HEK293T (cell line): ENCODE measurements at regions not wholly inside any gene's neighbourhood (a gene's known extent, or its start where the extent isn't known, plus 50 kb on each side); places are given as distances from the start of the nearest gene placed in this dataset.

Source experiments
- CTCF ChIA-PET: fragments of 350-600 bp; formaldehyde crosslinking; extraction: SDS; loops from one replicate; lab custom pipeline; 2021; ENCODE audit warnings: antibody characterized with exemption, inconsistent platforms; lab: Yijun Ruan, JAX
- POLR2A ChIA-PET: fragments of 350-600 bp; formaldehyde crosslinking; extraction: SDS; loops from one replicate; lab custom pipeline; 2020; ENCODE audit warnings: antibody characterized with exemption, inconsistent platforms; lab: Yijun Ruan, JAX
- DNase-seq: peaks from one replicate; pipeline ENCODE4 v3.0.0; 2012; ENCODE audit warnings: mixed read lengths; ENCODE audit errors: extremely low spot score
- ARNT ChIP-seq: fragments of 450-650 bp; IDR thresholded peaks from 2 replicates; pipeline ENCODE4 v1.6.1; 2017; ENCODE audit warnings: mild to moderate bottlenecking
- BHLHE40 ChIP-seq: fragments of 450-650 bp; IDR thresholded peaks from 2 replicates; pipeline ENCODE4 v1.6.1; 2016; ENCODE audit warnings: mild to moderate bottlenecking, moderate library complexity, borderline replicate concordance
- CTBP1 ChIP-seq: fragments of 450-650 bp; IDR thresholded peaks from 2 replicates; pipeline ENCODE4 v1.6.1; 2016; ENCODE audit warnings: borderline replicate concordance
- ELF4 ChIP-seq: fragments of 450-650 bp; IDR thresholded peaks from 2 replicates; pipeline ENCODE4 v1.6.1; 2017; ENCODE audit warnings: antibody characterized with exemption
- FOXA1 ChIP-seq: fragments of 450-650 bp; IDR thresholded peaks from 2 replicates; pipeline ENCODE4 v1.6.1; 2016; ENCODE audit warnings: mild to moderate bottlenecking
- FOXK2 ChIP-seq: fragments of 450-650 bp; IDR thresholded peaks from 2 replicates; pipeline ENCODE4 v1.6.1; 2016; ENCODE audit warnings: mild to moderate bottlenecking
- FOXM1 ChIP-seq: fragments of 450-650 bp; IDR thresholded peaks from 2 replicates; pipeline ENCODE4 v1.6.1; 2017; ENCODE audit warnings: mild to moderate bottlenecking, borderline replicate concordance
- HDGF ChIP-seq: fragments of 450-650 bp; IDR thresholded peaks from 2 replicates; pipeline ENCODE4 v1.6.1; 2017; ENCODE audit warnings: antibody characterized with exemption, borderline replicate concordance
- L3MBTL2 ChIP-seq: fragments of 450-650 bp; conservative IDR thresholded peaks from 2 replicates; pipeline ENCODE4 v1.6.1; 2016; ENCODE audit warnings: mild to moderate bottlenecking
- LEF1 ChIP-seq: fragments of 450-650 bp; IDR thresholded peaks from 2 replicates; pipeline ENCODE4 v1.6.1; 2017; ENCODE audit warnings: mild to moderate bottlenecking, borderline replicate concordance
- NFRKB ChIP-seq: fragments of 450-650 bp; IDR thresholded peaks from 2 replicates; pipeline ENCODE4 v1.6.1; 2016; ENCODE audit warnings: mild to moderate bottlenecking, moderate library complexity
- SP1 ChIP-seq: fragments of 450-650 bp; IDR thresholded peaks from 2 replicates; pipeline ENCODE4 v1.6.1; 2017
- SUZ12 ChIP-seq: fragments of 450-650 bp; IDR thresholded peaks from 2 replicates; pipeline ENCODE4 v1.6.1; 2016; ENCODE audit warnings: mild to moderate bottlenecking
- TARDBP ChIP-seq: fragments of 450-650 bp; IDR thresholded peaks from 2 replicates; pipeline ENCODE4 v1.6.1; 2016
- ZNF384 ChIP-seq: fragments of 450-650 bp; IDR thresholded peaks from 2 replicates; pipeline ENCODE4 v1.6.1; 2016
- TF ChIP-seq, protein P1 (sequence below): fragments of 450-650 bp; IDR thresholded peaks from 2 replicates; pipeline ENCODE4 v1.6.1; 2016

DNA sequence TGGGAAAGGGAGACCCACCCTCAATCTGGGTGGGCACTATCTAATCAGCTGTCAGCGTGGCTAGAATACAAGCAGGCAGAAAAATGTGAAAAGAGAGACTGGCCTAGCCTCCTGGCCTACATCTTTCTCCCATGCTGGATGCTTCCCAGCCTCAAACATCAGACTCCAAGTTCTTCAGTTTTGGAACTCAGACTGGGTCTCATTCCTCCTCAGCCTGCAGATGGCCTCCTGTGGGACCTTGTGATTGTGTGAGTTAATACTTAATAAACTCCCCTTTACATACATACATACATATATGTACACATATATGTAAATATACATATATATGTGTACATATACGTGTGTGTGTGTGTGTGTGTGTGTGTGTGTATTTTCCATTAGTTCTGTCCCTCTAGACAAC lies 207.1 kb downstream of the BRINP2 start:
- TF ChIP-seq L3MBTL2 = no peak
- no peak for TF ChIP-seq HDGF
- no peak for TF ChIP-seq TARDBP
- no peak for TF ChIP-seq ARNT
- no peak for TF ChIP-seq LEF1
- TF ChIP-seq FOXA1 = no peak
- TF ChIP-seq ZNF384 = no peak
- TF ChIP-seq SP1 = no peak
- TF ChIP-seq, protein P1, sequence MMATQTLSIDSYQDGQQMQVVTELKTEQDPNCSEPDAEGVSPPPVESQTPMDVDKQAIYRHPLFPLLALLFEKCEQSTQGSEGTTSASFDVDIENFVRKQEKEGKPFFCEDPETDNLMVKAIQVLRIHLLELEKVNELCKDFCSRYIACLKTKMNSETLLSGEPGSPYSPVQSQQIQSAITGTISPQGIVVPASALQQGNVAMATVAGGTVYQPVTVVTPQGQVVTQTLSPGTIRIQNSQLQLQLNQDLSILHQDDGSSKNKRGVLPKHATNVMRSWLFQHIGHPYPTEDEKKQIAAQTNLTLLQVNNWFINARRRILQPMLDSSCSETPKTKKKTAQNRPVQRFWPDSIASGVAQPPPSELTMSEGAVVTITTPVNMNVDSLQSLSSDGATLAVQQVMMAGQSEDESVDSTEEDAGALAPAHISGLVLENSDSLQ = no peak
- no peak for TF ChIP-seq FOXK2
- TF ChIP-seq BHLHE40 = no peak
- TF ChIP-seq NFRKB = no peak
- TF ChIP-seq FOXM1 = no peak
- TF ChIP-seq SUZ12 = no peak
- ChIA-PET CTCF (no interaction called here), POLR2A (no interaction called here)
- no peak for DNase-seq

DNA sequence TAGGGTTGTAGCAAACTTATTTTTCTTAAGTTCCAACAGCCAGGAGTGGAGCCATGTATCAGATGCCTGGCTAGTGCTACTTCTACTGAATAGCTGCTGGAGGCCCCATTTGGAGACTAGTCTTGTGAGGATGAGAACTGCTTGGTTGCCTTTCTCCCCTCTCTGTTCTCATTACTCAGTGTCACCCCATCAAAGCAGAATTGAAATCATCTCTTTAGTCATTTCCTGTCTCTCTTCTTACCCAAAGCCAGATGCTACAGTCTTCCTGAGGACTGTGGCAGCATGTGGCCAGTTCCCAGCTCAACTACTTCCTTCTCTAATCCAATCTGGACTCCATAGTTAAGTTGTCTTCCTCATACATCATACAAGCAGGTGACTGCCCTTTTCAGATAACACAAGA lies 197.5 kb downstream of the BRINP2 start:
- no peak for DNase-seq
- ChIA-PET POLR2A (no interaction called here), CTCF (no interaction called here)
- TF ChIP-seq ARNT (no peak), CTBP1 (no peak), ELF4 (no peak)

DNA sequence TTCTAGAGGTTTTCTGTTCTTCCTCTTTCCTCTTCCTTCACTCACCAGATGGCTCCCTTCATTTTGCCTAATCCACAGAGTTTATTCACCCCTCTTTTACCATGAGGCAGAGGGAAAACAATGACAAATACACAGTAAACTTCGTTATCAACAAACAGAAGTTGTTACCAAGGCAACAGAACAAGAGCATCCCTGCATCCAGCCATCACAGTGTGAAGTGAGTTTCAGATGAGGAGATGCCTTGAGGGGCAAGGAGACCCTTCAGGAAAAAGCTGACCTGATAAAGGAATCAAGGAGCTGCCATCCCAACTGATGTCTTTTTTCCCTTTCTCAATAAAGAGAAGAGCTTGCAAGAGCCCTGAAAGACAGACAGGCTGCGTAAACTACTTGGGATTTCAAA lies 195.3 kb downstream of the BRINP2 start:
- CTCF ChIA-PET = no interaction called here
- TF ChIP-seq ELF4 = no peak
- TF ChIP-seq L3MBTL2 = no peak
- no peak for TF ChIP-seq LEF1
- no peak for TF ChIP-seq NFRKB
- no peak for TF ChIP-seq ZNF384
- no peak for TF ChIP-seq HDGF
- no peak for TF ChIP-seq FOXK2
- no peak for TF ChIP-seq SUZ12
- no peak for TF ChIP-seq FOXM1
- no peak for TF ChIP-seq SP1
- no peak for TF ChIP-seq BHLHE40
- POLR2A ChIA-PET = no interaction called here
- no peak for DNase-seq

DNA sequence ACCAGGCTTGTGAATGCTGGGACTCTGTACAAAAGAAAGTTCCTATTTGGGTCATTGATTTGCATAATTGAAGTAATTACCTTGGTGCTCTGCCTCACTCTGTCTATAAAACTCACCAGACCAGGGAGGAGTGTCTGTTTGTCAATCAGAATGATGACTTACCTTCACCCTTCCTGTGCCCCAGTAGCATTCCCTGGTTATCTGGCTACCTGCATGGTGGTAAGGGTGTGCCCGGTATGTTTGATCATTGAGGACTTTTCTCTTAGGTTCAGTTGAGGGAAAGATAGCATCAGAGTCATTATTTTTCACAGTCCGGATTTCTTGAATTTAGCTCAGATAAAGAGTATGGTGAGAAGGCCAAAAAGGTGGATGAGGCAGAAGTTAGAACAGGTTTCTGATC lies 190.0 kb downstream of the BRINP2 start:
- POLR2A ChIA-PET = no interaction called here
- no peak for DNase-seq
- TF ChIP-seq FOXK2 (no peak), FOXA1 (no peak), LEF1 (no peak), TARDBP (no peak), ELF4 (no peak), ARNT (no peak), ZNF384 (no peak), NFRKB (no peak)
- TF ChIP-seq, protein P1 = no peak
- CTCF ChIA-PET = no interaction called here

DNA sequence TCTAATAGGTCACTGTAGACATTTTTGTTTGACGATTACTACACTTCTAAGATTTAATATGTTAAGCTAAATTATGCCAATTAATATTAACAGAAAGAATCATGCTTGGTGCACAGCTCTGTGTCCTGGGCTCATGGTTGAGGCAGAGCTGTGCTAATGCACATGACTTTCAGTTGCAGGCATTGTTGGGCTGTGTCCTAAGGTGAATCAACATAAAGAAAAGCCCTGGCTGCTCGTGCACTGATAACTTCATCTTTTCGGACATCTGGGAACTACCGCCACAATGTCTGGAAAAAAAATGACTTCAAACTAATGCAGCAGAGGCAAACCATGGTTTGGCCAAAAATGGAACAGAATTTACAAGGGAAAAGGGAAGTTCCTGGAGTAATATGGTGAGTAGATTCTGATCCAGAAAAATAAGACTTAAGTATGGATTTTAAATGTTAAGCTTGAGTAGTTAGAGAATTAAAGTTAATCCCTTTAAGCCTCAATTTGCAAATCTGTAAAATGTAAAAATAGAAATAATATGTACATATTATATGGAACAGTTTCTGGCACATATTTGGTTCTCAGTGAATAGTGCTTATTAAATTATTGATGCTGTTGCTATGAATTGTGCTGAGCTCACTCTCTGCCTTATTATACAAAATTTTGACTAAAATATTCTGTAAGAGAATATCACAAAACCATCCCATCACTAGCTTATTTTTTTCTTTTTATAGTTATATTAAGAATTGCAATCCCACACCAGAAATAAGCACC lies 186.1 kb downstream of the BRINP2 start:
- POLR2A ChIA-PET = no interaction called here
- CTCF ChIA-PET = no interaction called here
- DNase-seq = no peak
- TF ChIP-seq SUZ12 (no peak), HDGF (no peak), ZNF384 (no peak), FOXA1 (no peak), BHLHE40 (no peak), SP1 (no peak), L3MBTL2 (no peak), LEF1 (no peak), TARDBP (no peak), FOXK2 (no peak), ELF4 (no peak), FOXM1 (no peak), CTBP1 (no peak), ARNT (no peak), NFRKB (no peak)
- TF ChIP-seq, protein P1 = no peak

DNA sequence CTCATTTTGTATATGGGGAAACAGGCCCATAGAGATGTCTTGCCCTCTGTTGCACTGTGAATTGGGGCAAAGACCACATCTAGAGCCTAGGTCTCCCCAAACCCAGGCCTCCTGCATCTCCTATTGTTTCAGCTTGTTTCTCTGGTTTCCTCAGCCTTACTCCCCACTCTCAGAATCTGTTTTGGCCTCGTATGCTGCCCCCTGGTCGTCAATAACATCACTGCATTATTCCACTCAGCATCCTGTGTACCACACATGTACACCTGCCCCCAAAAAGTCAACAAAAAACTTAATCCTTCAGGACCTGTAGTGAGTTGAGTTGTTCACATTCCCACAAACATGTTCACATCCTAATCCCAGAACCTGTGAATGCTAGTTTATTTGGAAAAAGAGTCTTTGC lies 184.8 kb downstream of the BRINP2 start:
- POLR2A ChIA-PET = no interaction called here
- DNase-seq = peak; percentile 49
- TF ChIP-seq FOXM1 (no peak), HDGF (no peak), ARNT (no peak), CTBP1 (no peak), BHLHE40 (no peak), L3MBTL2 (no peak), FOXA1 (no peak), NFRKB (no peak), ZNF384 (no peak), LEF1 (no peak)
- TF ChIP-seq, protein P1 = no peak
- CTCF ChIA-PET = interaction anchor here (0.6 kb wide), 1 partner anchor 93 kb away, joined by 3 read pairs; no protein-coding TSS in a partner anchor
